GM06990 (cell line): ENCODE measurements at regions not wholly inside any gene's neighbourhood (a gene's known extent, or its start where the extent isn't known, plus 50 kb on each side); places are given as distances from the start of the nearest gene placed in this dataset.

Source experiments
- DNase-seq: peaks from one replicate; pipeline ENCODE4 v3.0.0-alpha.2; 2011; ENCODE audit not compliant: insufficient read length; ENCODE audit errors: extremely low read depth
- H3K27me3 ChIP-seq: replicated peaks from 2 replicates; pipeline ENCODE4 v1.6.0; 2011; ENCODE audit warnings: low read length; ENCODE audit not compliant: control insufficient read depth, insufficient read depth
- H3K36me3 ChIP-seq: 2 replicates; pipeline ENCODE4 v1.5.1; 2011; ENCODE audit warnings: low read length; ENCODE audit not compliant: control insufficient read depth, insufficient read depth
- H3K4me3 ChIP-seq: replicated peaks from 2 replicates; pipeline ENCODE4 v1.5.1; 2011; ENCODE audit warnings: low read depth, mild to moderate bottlenecking, control low read depth, low read length
- CTCF ChIP-seq: IDR thresholded peaks from 2 replicates; pipeline ENCODE4 v1.5.1; 2011; ENCODE audit warnings: low read length, control low read depth, mild to moderate bottlenecking, inconsistent platforms; ENCODE audit not compliant: insufficient read depth, poor library complexity, severe bottlenecking

- Histone ChIP-seq H3K27me3 (no peaks in the 10 kb centered on the region), H3K36me3 (no peaks in the 10 kb centered on the region), H3K4me3 (no peak overlapping the region)
- no peak for TF ChIP-seq CTCF
- no peak for DNase-seq
These were observed 395.0 kb downstream of the MLLT3 start for GRCh38 chr9:20227166-20227874.

- H3K27me3 ChIP-seq = no peaks in the 10 kb centered on the region
- no peaks in the 10 kb centered on the region for H3K36me3 ChIP-seq
- H3K4me3 ChIP-seq = no peak overlapping the region
- no peak for TF ChIP-seq CTCF
- DNase-seq = no peak
These were observed 396.0 kb downstream of the MLLT3 start for GRCh38 chr9:20226345-20226744.

- no peaks in the 10 kb centered on the region for H3K36me3 ChIP-seq
- TF ChIP-seq CTCF = no peak
- no peaks in the 10 kb centered on the region for H3K27me3 ChIP-seq
- no peak overlapping the region for H3K4me3 ChIP-seq
- DNase-seq = no peak
These were observed 396.5 kb downstream of the MLLT3 start for GRCh38 chr9:20225826-20226225.

- TF ChIP-seq CTCF = no peak
- no peak for DNase-seq
- H3K4me3 ChIP-seq = no peak overlapping the region
- H3K27me3 ChIP-seq = no peaks in the 10 kb centered on the region
- H3K36me3 ChIP-seq = no peaks in the 10 kb centered on the region
These were observed 397.5 kb downstream of the MLLT3 start for GRCh38 chr9:20224756-20225155.

GRCh38 chr9:20220286-20220685 lies 402.0 kb downstream of the MLLT3 start:
- Histone ChIP-seq H3K27me3 (no peaks in the 10 kb centered on the region), H3K36me3 (no peaks in the 10 kb centered on the region), H3K4me3 (no peak overlapping the region)
- no peak for DNase-seq
- no peak for TF ChIP-seq CTCF

- Histone ChIP-seq H3K27me3 (no peaks in the 10 kb centered on the region), H3K4me3 (no peak overlapping the region), H3K36me3 (no peaks in the 10 kb centered on the region)
- TF ChIP-seq CTCF = no peak
- no peak for DNase-seq
These were observed 402.9 kb downstream of the MLLT3 start for GRCh38 chr9:20219437-20219836.
